Progenitor cell of endocrine pancreas (in vitro differentiated cells): ENCODE measurements at regions not wholly inside any gene's neighbourhood (a gene's known extent, or its start where the extent isn't known, plus 50 kb on each side); places are given as distances from the start of the nearest gene placed in this dataset.

Source experiments
- DNase-seq: peaks from one replicate; pipeline ENCODE4 v3.0.0; 2021; ENCODE audit warnings: low spot score; ENCODE audit not compliant: unreplicated experiment
- H3K27ac Mint-ChIP-seq: 2 replicates; pipeline ENCODE4 v1.8.0; 2021; ENCODE audit warnings: mild to moderate bottlenecking, moderate library complexity, mixed read lengths
- H3K27me3 Mint-ChIP-seq: 2 replicates; pipeline ENCODE4 v1.8.0; 2021; ENCODE audit warnings: mixed read lengths
- H3K36me3 Mint-ChIP-seq: 2 replicates; pipeline ENCODE4 v1.8.0; 2022; ENCODE audit warnings: mixed read lengths; ENCODE audit not compliant: insufficient read depth
- H3K4me1 Mint-ChIP-seq: 2 replicates; pipeline ENCODE4 v1.8.0; 2021; ENCODE audit warnings: low read depth, mixed read lengths
- H3K4me3 Mint-ChIP-seq: 2 replicates; pipeline ENCODE4 v1.8.0; 2021; ENCODE audit warnings: low read depth, mild to moderate bottlenecking, moderate library complexity, mixed read lengths
- H3K9me3 Mint-ChIP-seq: 2 replicates; pipeline ENCODE4 v1.8.0; 2021; ENCODE audit warnings: low read depth, mixed read lengths
- TF ChIP-seq, protein P1 (sequence below): fragments of 200-600 bp; sonication (generic); IDR thresholded peaks from one replicate; pipeline ENCODE4 v1.5.0; 2021; ENCODE audit warnings: antibody characterized with exemption, mild to moderate bottlenecking; ENCODE audit not compliant: unreplicated experiment

GRCh38 chr14:71651228-71651627 is 281.0 kb upstream of the RGS6 start:
- Mint-ChIP-seq H3K36me3 (peaks cover 42% of the 10 kb centered on the region), H3K27ac (no peak overlapping the region), H3K4me1 (peaks cover 30% of the 10 kb centered on the region), H3K4me3 (no peak overlapping the region), H3K27me3 (no peaks in the 10 kb centered on the region), H3K9me3 (peaks cover 18% of the 10 kb centered on the region)
- TF ChIP-seq, protein P1, sequence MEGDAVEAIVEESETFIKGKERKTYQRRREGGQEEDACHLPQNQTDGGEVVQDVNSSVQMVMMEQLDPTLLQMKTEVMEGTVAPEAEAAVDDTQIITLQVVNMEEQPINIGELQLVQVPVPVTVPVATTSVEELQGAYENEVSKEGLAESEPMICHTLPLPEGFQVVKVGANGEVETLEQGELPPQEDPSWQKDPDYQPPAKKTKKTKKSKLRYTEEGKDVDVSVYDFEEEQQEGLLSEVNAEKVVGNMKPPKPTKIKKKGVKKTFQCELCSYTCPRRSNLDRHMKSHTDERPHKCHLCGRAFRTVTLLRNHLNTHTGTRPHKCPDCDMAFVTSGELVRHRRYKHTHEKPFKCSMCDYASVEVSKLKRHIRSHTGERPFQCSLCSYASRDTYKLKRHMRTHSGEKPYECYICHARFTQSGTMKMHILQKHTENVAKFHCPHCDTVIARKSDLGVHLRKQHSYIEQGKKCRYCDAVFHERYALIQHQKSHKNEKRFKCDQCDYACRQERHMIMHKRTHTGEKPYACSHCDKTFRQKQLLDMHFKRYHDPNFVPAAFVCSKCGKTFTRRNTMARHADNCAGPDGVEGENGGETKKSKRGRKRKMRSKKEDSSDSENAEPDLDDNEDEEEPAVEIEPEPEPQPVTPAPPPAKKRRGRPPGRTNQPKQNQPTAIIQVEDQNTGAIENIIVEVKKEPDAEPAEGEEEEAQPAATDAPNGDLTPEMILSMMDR, result no peak
- DNase-seq, result no peak

- H3K4me1 Mint-ChIP-seq, result peaks cover 25% of the 10 kb centered on the region
Measured at GRCh38 chr14:71652368-71652767, 279.9 kb upstream of the RGS6 start.

GRCh38 chr14:71654810-71655209 is 277.4 kb upstream of the RGS6 start:
- Mint-ChIP-seq H3K9me3 (peaks cover 18% of the 10 kb centered on the region), H3K36me3 (peaks cover 39% of the 10 kb centered on the region), H3K4me1 (peaks cover 29% of the 10 kb centered on the region), H3K4me3 (no peak overlapping the region), H3K27ac (no peak overlapping the region), H3K27me3 (no peaks in the 10 kb centered on the region)
- TF ChIP-seq, protein P1, result no peak
- no peak for DNase-seq

More at GRCh38 chr14:71652368-71652767, 279.9 kb upstream of the RGS6 start:
- H3K27ac Mint-ChIP-seq, result no peak overlapping the region
- H3K27me3 Mint-ChIP-seq, result no peaks in the 10 kb centered on the region
- TF ChIP-seq, protein P1, result no peak
- DNase-seq, result no peak
- H3K36me3 Mint-ChIP-seq, result peaks cover 39% of the 10 kb centered on the region
- H3K4me3 Mint-ChIP-seq, result no peak overlapping the region
- peaks cover 18% of the 10 kb centered on the region for H3K9me3 Mint-ChIP-seq

GRCh38 chr14:71658261-71658860 is 273.9 kb upstream of the RGS6 start:
- no peak for DNase-seq
- H3K27me3 Mint-ChIP-seq, result no peaks in the 10 kb centered on the region

DNA sequence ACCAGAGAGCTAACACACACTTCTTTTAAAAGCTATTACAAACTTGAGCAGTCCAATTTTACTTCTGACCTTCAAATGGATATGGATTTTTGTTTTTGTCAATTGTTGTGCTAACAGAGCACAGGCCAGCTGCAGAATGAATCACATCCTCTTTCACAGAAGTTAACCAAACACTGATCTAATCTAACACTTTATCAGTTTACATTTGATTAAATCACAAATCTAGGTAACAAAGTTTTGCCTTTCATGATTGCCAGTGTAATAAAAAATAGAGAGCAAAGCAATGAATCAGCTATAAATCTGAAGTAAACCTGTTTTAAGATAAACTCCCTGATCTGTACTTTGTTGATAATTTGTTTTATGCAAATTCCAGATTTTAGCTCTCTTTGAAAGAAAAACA is 273.1 kb upstream of the RGS6 start:
- Mint-ChIP-seq H3K9me3 (no peaks in the 10 kb centered on the region), H3K27ac (peak overlapping the region; percentile 63), H3K36me3 (peaks cover 15% of the 10 kb centered on the region), H3K4me3 (no peak overlapping the region), H3K27me3 (no peaks in the 10 kb centered on the region), H3K4me1 (peaks cover 40% of the 10 kb centered on the region)
- no peak for DNase-seq
- TF ChIP-seq, protein P1, result no peak

More at GRCh38 chr14:71658261-71658860, 273.9 kb upstream of the RGS6 start:
- Mint-ChIP-seq H3K4me1 (peaks cover 36% of the 10 kb centered on the region), H3K9me3 (peaks cover under 1% of the 10 kb centered on the region), H3K4me3 (no peak overlapping the region), H3K27ac (peak overlapping the region; percentile 12), H3K36me3 (peaks cover 17% of the 10 kb centered on the region)
- TF ChIP-seq, protein P1, result no peak
